ENCODE measurements at regions not wholly inside any gene's neighbourhood (a gene's known extent, or its start where the extent isn't known, plus 50 kb on each side); places are given as distances from the start of the nearest gene placed in this dataset.
"Not testable (repeated sequence)": the region's sequence is repeated elsewhere in the genome, so short reads cannot be mapped to it uniquely, and the experiment has no call there.

DNA sequence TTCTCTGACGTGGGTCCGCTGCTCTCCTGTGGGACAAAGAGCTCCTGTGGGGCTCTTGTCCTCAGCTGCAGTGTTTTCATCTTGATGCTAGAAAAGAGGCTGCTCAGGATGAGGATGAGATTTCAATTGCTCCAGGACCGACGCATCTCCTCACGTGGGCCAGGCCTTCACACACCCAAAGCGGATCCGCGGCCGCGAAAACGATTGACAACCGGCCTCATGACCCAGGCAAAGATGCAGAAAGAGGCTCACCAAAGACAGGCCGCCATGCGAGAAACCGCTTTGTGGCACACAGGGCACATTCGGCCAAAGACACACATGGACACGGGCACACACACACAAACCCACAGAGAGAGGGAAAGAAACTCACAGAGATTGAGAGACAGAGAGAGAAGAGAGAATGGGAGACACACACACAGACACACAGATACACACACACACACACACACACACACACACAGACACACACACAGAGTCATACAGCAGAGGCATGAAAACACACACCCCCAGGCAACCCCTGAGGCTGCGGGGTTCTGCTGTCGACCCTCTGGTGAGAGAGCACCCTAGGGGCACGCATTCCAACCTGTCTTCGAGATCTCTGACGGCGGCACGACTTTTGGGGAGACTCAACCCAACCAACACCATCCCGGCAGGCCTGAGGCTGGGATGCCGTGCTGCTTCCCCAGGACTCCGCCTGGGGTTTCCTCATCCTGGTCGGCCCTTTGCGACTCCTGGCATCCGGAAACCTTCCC is 168.5 kb upstream of the ZNF337 start:
- not testable (repeated sequence) for DNase-seq (ENCODE audit: low spot score)

DNA sequence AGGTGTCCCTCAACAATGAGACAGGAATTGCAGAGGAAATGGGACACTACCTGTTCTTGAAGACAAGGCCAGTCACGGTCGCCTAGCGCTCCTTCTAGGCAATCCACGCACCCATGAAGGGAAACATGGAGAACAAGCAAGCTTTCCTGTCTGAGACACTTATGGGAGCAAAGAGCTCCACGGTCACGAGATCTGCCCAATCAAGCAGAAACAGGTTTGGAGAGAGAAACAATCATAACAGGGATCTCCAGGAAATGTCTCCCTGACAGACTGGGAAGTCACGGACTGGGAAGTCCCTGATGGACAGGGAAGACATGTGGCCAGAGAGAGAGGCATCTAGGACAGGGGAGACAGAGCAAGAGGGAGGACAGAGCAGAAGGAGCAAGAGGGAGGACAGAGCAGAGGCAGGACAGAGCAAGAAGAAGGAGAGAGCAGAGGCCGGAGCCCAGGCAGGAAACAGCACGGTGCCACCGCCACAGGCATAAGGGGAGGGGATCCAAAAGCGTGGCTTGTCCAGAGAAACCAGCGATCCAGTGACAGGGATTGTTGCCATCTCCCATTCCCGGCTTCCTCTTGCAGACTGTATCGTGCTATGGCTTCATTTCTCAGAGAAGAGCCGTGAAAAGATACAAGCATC is 167.8 kb upstream of the ZNF337 start:
- no peak for DNase-seq (ENCODE audit: low spot score)

DNA sequence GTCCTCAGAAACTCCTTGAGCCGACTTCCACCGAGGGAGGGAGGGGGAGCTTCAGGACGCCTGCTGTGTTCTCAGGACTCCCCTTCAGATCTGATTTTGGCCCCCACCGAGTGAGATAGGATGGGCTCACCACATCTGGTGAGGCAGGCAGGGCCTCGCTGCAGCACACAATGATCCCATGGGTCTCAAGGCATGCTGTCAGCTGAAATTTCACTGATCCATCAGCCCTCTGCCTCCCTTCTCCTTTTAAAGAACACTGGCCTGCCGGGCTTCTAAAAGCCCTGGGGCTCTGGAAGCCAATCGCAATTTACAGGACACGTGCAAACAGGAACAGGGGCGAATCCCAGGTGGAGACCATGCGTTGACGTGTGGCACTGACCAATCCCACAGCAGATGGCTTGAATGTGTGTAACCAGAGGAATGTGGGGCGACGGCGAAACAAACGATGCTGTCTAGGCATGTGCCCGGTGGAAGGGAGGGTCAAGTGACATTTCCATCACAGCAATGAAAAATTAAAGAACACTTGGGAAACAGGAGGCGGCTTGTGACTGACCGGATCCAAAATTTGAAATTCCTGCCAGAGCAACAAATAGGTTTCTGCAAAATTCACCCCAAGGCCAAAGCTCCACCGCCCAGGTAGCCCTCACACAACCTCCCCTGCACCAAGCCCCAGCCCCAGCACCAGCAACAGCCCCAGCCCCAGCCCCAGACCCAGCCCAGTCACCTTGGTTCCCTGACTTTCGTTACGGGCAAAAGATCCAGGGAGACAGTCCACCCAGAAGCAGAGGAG is 167.1 kb upstream of the ZNF337 start:
- no peak for DNase-seq (ENCODE audit: low spot score)

DNA sequence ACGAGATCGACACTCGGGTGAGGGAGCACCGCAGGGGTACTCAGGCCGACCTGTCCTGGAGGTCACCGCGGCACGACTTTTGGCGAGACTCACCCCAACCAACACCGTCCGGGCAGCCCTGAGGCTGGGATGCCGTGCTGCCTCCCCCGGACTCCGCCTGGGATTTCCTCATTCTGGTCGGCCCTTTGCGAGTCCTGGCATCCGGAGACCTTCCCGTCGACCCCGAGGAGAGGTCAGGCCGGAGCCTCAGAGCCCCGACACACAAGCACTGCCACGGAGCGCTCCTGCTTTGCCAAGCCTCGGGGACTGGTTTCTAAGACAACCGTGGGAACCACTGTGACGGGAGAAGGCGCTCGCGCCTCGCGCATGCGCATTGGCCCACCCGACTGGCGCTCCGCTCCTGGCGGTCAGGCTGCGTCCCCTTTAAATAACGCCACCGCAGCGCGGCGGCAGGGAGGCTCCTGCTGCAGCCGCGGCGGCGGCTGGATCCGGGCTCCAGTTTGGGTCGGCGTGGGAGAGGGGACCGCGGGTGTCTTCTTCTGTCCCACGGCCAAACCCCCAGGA is 166.4 kb upstream of the ZNF337 start:
- peak; percentile 89 for DNase-seq (ENCODE audit: low spot score)

DNA sequence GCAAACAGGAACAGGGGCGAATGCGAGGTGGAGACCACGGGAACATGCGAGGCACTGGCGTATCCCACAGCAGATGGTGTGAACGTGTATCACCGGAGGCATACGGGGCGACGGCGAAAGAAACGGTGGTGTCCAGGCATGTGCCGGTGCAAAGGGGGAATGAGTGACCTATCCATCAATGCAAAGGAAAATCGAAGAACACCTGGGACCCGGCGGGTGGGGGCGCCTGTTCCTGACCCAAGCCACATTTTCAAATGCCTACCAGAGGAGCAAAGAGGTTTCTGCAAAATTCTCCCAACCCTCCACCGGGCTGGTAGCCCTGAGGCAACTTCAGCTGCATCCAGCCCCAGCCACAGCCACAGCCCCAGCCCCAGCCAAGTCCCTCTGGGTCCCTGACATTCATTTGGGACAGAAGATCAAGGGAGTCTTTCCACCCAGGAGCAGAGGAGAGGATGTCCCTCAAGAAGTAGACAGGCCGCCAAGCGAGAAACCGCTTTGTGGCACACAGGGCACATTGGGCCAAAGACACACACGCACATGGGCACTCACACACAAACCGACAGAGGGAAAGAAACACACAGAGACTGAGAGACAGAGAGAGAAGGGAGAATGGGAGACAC is 164.0 kb upstream of the ZNF337 start:
- DNase-seq (ENCODE audit: low spot score): no peak

DNA sequence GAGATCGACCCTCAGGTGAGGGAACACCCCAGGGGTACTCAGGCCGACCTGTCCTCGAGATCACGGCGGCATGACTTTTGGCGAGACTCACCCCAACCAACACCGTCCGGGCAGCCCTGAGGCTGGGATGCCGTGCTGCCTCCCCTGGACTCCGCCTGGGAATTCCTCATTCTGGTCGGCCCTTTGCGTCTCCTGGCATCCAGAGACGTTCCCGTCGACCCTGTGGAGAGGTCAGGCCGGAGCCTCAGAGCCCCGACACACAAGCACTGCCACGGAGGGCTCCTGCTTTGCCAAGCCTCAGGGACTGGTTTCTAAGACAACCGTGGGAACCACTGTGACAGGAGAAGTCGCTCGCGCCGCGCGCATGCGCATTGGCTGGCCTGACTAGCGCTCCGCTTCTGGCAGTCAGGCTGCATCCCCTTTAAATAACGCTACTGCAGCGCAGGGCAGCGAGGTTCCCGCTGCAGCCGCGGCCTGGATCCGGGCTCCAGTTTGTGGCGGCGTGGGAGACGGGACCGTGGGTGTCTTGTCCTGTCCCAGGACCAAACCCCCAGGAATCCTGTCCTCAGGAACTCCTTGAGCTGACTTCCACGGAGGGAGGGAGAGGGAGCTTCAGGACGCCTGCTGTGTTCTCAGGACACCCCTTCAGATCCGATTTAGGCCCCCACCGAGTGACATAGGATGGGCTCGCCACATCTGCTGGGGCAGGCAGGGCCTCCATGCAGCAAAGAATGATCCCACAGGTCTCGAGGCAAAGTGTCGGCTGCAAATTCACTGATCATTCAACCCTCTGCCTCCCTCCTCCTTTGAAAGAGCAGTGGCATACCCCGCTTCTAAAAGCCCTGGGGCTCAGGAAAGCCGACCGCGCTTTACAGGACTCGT is 163.2 kb upstream of the ZNF337 start:
- DNase-seq (ENCODE audit: low spot score): peak; percentile 67

DNA sequence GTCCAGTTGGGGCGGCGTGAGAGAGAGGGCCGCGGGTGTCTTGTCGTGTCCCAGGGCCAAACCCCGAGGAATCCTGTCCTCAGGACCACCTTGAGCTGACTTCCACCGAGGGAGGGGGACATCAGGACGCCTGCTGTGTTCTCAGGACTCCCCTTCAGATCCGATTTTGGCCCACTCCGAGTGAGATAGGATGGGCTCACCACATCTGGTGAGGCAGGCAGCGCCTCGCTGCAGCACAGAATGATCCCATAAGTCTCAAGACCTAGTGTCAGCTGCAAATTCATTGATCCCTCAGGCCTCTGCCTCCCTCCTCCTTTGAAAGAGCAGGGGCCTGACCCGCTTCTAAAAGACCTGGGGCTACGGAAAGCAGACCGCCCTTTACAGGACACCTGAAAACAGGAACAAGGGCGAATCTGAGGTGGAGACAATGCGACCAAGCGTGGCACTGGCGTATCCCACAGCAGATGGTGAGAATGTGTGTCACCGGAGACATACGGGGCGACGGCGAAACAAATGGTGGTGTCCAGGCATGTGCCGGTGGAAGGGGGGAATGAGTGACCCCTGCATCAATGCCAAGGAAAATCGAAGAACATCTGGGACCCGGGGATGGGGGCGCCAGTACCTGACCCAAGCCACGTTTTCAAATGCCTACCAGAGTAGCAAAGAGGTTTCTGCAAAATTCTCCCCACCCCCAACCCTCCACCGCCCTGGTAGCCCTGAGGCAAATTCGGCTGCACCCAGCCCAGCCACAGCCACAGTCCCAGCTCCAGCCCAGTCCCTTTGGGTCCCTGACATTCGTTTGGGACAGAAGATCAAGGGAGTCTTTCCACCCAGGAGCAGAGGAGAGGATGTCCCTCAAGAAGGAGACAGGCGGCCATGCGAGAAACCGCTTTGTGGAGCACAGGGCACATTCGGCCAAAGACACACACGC is 162.1 kb upstream of the ZNF337 start:
- DNase-seq (ENCODE audit: low spot score): no peak

DNA sequence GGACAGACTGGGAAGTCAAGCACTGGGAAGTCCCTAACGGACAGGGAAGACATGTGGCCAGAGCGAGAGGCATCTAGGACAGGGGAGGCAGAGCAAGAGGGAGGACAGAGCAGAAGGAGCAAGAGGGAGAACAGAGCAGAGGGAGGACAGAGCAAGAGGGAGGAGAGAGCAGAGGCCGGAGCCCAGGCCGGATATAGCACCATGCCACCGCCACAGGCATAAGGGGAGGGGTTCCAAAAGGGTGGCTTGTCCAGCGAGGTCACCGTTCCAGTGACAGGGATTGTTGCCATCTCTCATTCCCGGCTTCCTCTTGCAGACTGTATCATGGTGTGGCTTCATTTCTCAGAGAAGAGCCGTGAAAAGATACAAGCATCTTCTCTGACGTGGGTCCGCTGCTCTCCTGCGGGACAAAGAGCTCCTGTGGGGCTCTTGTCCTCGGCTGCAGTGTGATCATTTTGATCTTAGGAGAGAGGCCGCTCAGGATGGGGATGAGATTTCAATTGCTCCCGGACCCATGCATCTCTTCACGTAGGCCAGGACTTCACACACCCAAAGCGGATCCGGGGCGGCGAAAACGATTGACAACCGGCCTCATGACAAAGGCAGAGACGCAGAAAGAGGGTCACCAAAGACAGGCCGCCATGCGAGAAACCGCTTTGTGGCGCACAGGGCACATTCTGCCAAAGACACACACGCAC is 160.6 kb upstream of the ZNF337 start:
- DNase-seq (ENCODE audit: low spot score): not testable (repeated sequence)

DNA sequence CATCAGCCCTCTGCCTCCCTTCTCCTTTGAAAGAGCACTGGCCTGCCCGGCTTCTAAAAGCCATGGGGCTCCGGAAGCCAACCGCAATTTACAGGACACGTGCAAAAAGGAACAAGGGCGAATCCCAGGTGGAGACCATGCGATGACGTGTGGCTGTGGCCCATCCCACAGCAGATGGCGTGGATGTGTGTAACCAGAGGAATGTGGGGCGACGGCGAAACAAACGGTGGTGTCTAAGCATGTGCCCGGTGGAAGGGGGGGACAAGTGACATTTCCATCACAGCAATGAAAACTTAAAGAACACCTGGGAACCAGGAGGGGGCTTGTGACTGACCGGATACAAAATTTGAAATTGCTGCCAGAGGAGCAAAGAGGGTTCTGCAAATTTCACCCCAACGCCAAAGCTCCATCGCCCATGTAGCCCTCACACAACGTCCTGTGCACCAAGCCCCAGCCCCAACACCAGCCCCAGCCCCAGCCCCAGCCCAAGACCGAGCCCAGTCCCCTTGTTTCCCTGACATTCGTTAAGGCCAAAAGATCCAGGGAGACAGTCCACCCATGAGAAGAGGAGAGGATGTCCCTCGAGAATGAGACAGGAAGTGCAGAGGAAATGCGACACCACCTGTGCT is 159.7 kb upstream of the ZNF337 start:
- DNase-seq (ENCODE audit: low spot score): no peak

DNA sequence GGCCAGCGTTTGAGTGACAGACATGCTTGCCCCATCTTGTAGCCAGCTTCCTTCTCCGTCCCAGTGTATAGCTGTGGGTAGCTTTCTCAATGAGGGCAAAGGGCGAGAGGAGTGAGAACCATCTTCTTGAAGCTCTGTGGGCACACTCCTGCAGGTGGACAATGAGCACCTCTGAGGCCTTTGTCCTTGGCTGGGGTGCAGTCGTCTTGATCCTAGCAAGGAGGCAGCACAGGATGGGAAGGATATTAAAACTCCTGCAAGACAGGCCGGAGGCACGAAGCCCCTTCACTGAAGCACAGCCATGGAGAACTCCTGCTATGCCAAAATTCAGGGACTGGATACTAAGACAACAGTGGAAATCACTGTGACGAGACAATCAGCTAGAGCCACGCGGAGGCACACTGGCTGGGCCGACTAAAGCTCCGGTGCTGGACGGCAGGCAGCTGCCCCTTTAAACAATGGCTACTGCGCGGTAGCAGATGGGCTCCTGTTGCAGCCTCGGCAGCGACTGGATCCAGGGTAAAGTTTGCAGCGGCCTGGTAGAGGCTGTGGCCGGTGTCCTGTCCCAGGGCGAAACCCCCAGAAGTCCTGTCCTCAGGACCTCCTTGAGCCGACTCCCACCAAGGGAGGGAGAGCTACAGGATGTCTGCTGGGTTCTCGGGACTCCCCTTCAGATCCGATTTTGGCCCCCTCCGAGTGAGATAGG is 159.0 kb upstream of the ZNF337 start:
- not testable (repeated sequence) for DNase-seq (ENCODE audit: low spot score)

DNA sequence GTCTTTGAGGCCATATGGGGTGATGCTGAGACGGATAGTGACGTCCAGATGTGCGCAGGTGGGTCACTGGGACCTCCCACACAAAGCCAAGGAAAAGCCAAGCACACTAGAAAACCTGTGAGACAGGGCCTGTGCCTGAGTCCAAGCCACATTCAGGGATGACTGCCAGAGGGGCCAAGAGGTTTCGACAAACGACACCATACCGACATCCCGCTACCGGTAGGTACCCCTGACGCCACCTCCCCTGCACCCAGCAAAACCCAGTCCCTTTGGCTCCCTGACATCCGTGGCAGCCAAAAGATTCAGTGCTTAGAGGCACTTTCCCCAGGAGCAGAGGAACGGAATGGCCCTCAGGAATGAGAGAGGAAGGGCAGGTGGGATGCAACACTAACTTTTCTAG is 158.0 kb upstream of the ZNF337 start:
- not testable (repeated sequence) for DNase-seq (ENCODE audit: low spot score)

DNA sequence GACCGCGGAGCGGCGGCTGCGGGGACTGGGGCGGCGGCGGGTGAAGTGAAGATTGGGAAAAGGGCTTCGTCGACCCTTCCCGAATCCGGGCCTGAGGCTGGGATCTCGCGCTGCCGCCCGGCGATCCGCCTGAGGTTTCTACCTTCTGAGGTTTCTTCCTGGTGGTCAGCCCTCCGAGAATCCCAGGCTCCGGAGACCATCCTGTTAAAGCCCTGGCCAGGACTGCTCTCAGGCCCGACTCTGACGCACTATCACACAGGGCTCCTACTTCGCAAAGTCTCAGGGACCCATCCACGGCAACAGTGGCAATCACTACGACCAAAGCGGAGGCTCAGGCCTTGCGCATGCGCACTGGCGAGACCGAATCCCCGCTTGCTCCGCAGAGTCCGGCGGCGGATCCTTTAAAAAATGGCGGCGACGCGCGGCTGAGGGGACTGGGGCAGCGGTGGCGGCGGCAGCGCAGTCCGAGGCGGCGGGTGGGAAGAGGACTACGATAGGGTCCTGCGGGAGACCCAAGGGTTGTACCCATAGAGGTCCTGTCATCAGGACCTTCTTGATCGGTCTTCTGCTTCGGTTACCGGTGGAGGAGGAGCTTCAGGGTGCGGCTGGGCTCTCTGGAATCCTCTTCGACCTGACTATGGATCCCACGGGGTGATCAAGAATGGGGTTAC is 157.2 kb upstream of the ZNF337 start:
- DNase-seq (ENCODE audit: low spot score): peak; percentile 91

DNA sequence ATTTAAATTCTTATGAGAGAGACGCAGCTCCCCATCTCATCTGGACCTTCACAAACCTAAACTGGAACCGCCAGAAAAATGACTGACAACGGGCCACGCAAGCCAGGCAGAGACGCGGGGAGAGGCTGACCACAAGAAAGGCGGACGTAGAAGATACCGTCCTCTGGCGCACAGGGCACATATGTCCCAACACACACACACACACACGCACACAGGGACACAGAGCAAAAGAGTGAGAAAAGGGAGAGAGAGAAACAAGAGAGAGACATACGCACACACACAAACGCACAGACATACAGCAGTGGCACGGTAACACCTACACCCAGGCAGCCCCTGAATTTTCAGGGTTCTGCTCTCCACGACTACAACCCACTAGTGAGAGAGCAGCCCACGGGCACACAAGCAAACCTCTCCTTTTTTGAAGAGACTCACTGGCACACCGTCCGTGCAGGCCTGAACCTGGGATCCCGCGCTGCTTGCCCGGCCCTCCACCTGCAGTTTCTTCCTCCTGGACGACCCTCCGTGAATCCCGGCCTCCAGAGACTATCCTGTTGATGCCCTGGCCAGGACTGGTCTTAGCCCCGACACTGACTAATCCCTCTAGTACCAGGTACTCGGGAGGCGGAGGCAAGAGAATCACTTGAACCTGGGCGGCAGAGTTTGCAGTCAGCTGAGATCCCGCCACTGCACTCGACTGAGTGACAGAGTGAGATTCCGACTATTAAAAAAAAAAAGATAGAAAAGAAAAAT is 156.5 kb upstream of the ZNF337 start:
- not testable (repeated sequence) for DNase-seq (ENCODE audit: low spot score)

DNA sequence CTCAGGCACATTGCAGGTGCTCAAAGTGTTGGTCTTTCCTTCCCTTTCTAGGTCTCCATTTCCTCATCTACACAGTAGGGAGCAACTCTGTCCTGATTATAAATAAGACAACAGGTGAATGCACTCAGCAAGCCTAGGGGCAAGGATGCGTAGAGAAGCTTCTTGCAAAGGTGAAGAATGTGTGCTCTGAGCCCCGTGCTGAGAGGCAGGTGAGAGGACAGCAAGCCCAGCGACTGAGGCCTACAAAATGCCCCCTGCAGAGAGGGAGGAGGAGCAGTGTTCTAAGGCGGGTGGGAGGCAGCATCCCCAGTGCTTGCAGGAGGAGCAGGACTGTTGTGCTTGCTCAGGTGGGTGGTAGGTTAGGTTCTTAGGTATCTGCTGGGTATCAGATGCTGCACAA is 153.5 kb upstream of the ZNF337 start:
- DNase-seq (ENCODE audit: low spot score): not testable (repeated sequence)

DNA sequence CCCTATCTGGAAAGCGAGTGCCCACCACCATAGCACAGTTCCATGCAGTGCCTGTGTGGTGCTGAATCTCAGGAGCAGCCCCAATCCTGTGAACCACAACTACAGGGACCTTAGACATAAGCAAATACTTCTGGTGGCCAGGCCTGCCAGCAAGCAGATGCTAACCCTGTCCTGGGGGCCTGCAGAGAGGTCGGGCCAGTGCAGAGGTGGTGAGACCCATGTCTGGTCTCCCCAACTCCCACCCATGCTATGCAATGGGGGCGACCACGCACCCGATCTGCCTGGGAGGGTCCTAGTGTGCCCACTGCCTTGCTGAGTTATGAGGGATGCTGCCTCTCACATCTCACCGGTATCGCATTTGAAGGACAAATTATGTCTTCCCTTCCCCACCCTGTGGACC is 151.6 kb upstream of the ZNF337 start:
- DNase-seq (ENCODE audit: low spot score): no peak

DNA sequence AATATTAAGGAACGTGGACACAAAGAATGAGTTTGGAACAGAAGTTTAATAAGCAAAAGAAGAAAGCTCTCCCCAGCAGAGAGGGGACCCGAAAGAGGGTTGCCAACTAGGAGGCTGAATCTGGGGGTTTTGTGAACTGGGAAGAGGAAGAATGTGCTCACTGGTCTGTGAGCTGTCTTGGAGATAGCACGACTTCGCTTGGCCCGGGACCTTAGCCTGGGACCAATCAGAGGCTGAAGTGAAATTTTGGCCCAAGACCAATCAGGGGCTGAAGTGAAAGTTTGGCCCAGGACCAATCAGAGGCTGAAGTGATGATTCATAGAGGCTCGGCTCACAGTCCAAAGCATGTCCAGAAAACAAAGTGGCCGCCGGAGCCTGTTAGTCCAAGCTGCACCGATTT is 148.0 kb upstream of the ZNF337 start:
- not testable (repeated sequence) for DNase-seq (ENCODE audit: low spot score)

DNA sequence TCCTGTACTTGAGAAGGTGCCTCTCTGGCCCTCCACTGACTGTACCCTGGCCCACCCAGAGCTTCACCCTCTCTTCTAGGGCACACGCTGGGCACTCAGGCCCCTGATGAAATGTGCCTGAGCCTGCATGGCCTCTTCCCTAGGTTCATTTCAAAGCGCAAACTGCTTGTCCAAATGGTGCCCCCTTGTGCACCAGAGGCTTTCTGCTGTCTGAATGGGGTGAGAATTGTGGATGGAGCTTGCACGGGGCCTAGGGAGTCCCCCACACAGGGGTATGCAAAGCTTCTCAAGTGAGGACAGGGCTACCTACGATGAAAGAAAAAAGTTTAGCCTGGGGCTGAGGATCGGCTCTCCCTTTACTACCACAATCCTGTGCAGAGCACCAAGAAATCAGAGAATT is 116.9 kb upstream of the ZNF337 start:
- not testable (repeated sequence) for DNase-seq (ENCODE audit: low spot score)

Measured in left forelimb (tissue), 1 donor.